ENCODE measurements at regions not wholly inside any gene's neighbourhood (a gene's known extent, or its start where the extent isn't known, plus 50 kb on each side); places are given as distances from the start of the nearest gene placed in this dataset.

DNA sequence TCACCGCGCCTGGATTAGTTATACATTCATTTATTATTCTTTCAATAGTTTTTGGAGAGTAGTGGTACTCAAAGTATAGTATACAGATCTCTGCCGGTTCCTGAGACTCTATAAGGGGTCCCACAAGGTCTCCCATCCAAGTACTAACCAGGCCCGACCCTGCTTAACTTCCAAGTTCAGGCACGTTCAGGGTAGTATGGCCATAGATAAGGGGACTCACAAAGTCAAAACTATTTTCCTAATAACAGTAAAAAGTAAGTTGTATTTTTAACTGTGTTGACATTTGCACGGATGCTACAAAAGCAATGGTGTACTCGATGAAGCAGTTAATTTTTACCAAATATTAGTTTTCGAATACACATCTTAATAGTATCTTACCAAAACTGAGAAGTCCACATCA lies 84.4 kb upstream of the STK26 start:
- H3K36me3 ChIP-seq (ENCODE audit: insufficient read depth, low read length): no peaks in the 10 kb centered on the region
- no peaks in the 10 kb centered on the region for H3K27me3 ChIP-seq (ENCODE audit: insufficient read depth, low read length, poor library complexity, severe bottlenecking)
- no peak overlapping the region for H3K4me2 ChIP-seq (ENCODE audit: low read depth, low read length, poor library complexity, severe bottlenecking)
- no peak overlapping the region for H2AFZ ChIP-seq (ENCODE audit: low read length)
- no peaks in the 10 kb centered on the region for H3K9me2 ChIP-seq (replicated peaks; ENCODE audit: low read depth, low read length)
- no peaks in the 10 kb centered on the region for H3F3A ChIP-seq (ENCODE audit: low read depth)
- no peaks in the 10 kb centered on the region for H3K79me2 ChIP-seq (ENCODE audit: insufficient read depth, low read length)
- H3K4me1 ChIP-seq (ENCODE audit: insufficient read depth, low read length, poor library complexity, severe bottlenecking): no peaks in the 10 kb centered on the region
- TF ChIP-seq EZH2phosphoT487 (IDR thresholded peaks at IDR 0.05; ENCODE audit: borderline replicate concordance): no peak
- TF ChIP-seq, protein P1, sequence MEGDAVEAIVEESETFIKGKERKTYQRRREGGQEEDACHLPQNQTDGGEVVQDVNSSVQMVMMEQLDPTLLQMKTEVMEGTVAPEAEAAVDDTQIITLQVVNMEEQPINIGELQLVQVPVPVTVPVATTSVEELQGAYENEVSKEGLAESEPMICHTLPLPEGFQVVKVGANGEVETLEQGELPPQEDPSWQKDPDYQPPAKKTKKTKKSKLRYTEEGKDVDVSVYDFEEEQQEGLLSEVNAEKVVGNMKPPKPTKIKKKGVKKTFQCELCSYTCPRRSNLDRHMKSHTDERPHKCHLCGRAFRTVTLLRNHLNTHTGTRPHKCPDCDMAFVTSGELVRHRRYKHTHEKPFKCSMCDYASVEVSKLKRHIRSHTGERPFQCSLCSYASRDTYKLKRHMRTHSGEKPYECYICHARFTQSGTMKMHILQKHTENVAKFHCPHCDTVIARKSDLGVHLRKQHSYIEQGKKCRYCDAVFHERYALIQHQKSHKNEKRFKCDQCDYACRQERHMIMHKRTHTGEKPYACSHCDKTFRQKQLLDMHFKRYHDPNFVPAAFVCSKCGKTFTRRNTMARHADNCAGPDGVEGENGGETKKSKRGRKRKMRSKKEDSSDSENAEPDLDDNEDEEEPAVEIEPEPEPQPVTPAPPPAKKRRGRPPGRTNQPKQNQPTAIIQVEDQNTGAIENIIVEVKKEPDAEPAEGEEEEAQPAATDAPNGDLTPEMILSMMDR (conservative IDR thresholded peaks at IDR 0.05; ENCODE audit: low read length): no peak
- no peaks in the 10 kb centered on the region for H3K9me3 ChIP-seq (ENCODE audit: insufficient read depth, low read depth, low read length)
- H4K20me1 ChIP-seq (ENCODE audit: insufficient read depth, low read length, poor library complexity, severe bottlenecking): no peaks in the 10 kb centered on the region
- H3K4me3 ChIP-seq (ENCODE audit: low read length, poor library complexity, severe bottlenecking): no peak overlapping the region
- no peak overlapping the region for H3K9ac ChIP-seq (ENCODE audit: low read depth, low read length, poor library complexity, severe bottlenecking)

DNA sequence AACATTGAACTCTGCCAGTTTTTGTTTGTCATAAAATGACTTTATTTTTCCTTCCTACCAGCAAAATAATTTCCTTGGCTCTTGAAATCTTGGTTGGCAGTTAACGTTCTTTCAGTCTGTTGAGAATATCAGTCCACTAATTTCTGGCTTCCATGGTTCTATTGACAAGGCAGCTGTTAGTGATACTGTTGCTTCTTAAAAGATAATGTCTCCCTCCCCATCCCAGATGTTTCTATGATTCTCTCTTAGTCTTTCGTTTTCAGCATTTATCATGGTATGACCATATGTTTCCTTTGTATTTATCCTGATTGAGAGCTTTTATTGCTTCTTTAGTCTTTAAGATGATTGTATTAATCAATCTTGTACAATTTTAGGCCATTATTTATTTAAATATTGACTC lies 81.1 kb upstream of the STK26 start:
- H3K9me3 ChIP-seq (ENCODE audit: insufficient read depth, low read depth, low read length): no peaks in the 10 kb centered on the region
- H3K27me3 ChIP-seq (ENCODE audit: insufficient read depth, low read length, poor library complexity, severe bottlenecking): no peaks in the 10 kb centered on the region
- no peaks in the 10 kb centered on the region for H3F3A ChIP-seq (ENCODE audit: low read depth)
- no peaks in the 10 kb centered on the region for H3K4me1 ChIP-seq (ENCODE audit: insufficient read depth, low read length, poor library complexity, severe bottlenecking)
- H3K4me3 ChIP-seq (ENCODE audit: low read length, poor library complexity, severe bottlenecking): no peak overlapping the region
- TF ChIP-seq EZH2phosphoT487 (IDR thresholded peaks at IDR 0.05; ENCODE audit: borderline replicate concordance): no peak
- TF ChIP-seq, protein P1 (conservative IDR thresholded peaks at IDR 0.05; ENCODE audit: low read length): no peak
- H3K36me3 ChIP-seq (ENCODE audit: insufficient read depth, low read length): no peaks in the 10 kb centered on the region
- no peaks in the 10 kb centered on the region for H3K79me2 ChIP-seq (ENCODE audit: insufficient read depth, low read length)
- no peak overlapping the region for H3K9ac ChIP-seq (ENCODE audit: low read depth, low read length, poor library complexity, severe bottlenecking)
- H4K20me1 ChIP-seq (ENCODE audit: insufficient read depth, low read length, poor library complexity, severe bottlenecking): no peaks in the 10 kb centered on the region
- no peaks in the 10 kb centered on the region for H3K9me2 ChIP-seq (replicated peaks; ENCODE audit: low read depth, low read length)
- H3K4me2 ChIP-seq (ENCODE audit: low read depth, low read length, poor library complexity, severe bottlenecking): no peak overlapping the region
- H2AFZ ChIP-seq (ENCODE audit: low read length): no peak overlapping the region

DNA sequence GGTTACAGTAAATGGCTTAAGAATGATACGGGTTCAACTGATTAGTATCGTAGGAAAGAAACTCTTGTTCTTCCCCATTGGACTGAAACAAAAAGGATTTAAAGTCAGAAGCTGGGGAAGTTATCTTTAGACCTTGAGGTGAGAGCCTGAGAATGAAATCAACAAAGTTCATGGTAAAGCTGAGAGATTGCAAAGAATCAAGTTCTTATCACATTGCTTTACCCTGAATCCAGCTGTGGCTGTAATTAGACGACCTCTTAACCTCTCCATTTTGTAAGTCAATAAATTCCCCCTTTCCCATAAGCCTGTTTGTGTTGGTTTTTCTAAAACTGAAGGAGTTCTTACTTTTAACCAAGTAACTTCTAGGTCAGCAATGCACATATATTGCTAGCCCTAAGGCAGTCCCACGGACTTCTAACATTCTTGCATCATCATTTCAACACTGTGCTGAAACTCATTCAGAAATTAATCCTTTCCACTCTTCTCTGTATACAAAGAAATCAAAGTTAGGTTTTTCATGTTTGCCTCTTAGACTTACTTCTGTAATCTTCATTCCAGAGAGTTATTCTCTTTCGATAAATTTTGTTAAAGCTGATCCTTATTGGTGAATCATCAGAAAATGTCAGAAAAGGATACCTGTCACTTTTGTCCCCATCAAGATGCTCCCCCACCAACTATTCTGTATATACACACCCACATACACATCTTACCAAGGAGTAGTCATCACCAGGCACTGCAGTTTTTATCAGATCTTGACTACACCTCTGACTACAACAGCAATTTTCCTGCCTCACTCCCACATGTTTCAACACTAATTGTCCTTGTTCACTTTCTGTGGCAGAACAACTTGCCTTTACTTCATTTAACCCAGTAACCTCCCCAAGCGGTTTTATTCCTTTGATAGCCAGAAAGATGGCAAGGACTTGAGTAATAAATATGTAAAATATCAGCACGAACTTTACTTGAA lies 77.9 kb upstream of the STK26 start:
- Histone ChIP-seq H2AFZ (ENCODE audit: low read length) (no peak overlapping the region), H3K4me3 (ENCODE audit: low read length, poor library complexity, severe bottlenecking) (no peak overlapping the region), H3K9ac (ENCODE audit: low read depth, low read length, poor library complexity, severe bottlenecking) (no peak overlapping the region), H3F3A (ENCODE audit: low read depth) (no peaks in the 10 kb centered on the region), H3K79me2 (ENCODE audit: insufficient read depth, low read length) (no peaks in the 10 kb centered on the region), H3K4me2 (ENCODE audit: low read depth, low read length, poor library complexity, severe bottlenecking) (no peak overlapping the region), H3K27me3 (ENCODE audit: insufficient read depth, low read length, poor library complexity, severe bottlenecking) (no peaks in the 10 kb centered on the region), H4K20me1 (ENCODE audit: insufficient read depth, low read length, poor library complexity, severe bottlenecking) (no peaks in the 10 kb centered on the region), H3K9me2 (replicated peaks; ENCODE audit: low read depth, low read length) (no peaks in the 10 kb centered on the region), H3K36me3 (ENCODE audit: insufficient read depth, low read length) (no peaks in the 10 kb centered on the region), H3K9me3 (ENCODE audit: insufficient read depth, low read depth, low read length) (no peaks in the 10 kb centered on the region), H3K4me1 (ENCODE audit: insufficient read depth, low read length, poor library complexity, severe bottlenecking) (no peaks in the 10 kb centered on the region)
- TF ChIP-seq EZH2phosphoT487 (IDR thresholded peaks at IDR 0.05; ENCODE audit: borderline replicate concordance): no peak
- TF ChIP-seq, protein P1 (conservative IDR thresholded peaks at IDR 0.05; ENCODE audit: low read length): no peak

Data from Loucy (cell line).